CD4-positive, alpha-beta T cell (primary cell): ENCODE measurements at regions not wholly inside any gene's neighbourhood (a gene's known extent, or its start where the extent isn't known, plus 50 kb on each side); places are given as distances from the start of the nearest gene placed in this dataset.

Experiments used
- ATAC-seq: fragments of 200-7000 bp; cut with Tn5 transposase; one replicate; pipeline ENCODE4 v1.10.0; 2022; ENCODE audit warnings: mild to moderate bottlenecking; ENCODE audit not compliant: poor library complexity
- CTCF ChIA-PET: fragments of 350-600 bp; sonication (Branson Sonifier 250); formaldehyde crosslinking; loops from one replicate; lab custom pipeline; 2021; ENCODE audit warnings: antibody characterized with exemption, inconsistent platforms; lab: Charles Lee
- POLR2A ChIA-PET: fragments of 350-600 bp; sonication (Branson Sonifier 250); formaldehyde crosslinking; loops from one replicate; lab custom pipeline; 2021; ENCODE audit warnings: antibody characterized with exemption, inconsistent platforms; lab: Charles Lee
- DNase-seq, 14 experiments: peaks; one replicate each; pipeline ENCODE4 v3.0.0-alpha.2; 2013 to 2020; ENCODE audit warnings: mixed read lengths in 2 of 14
- H3K27ac ChIP-seq, 2 donors: one replicate each; pipeline versions ENCODE4 v1.5.1 to v1.7.0; 2013; ENCODE audit warnings: low read length in 2 of 2, low read depth in 1 of 2, mild to moderate bottlenecking in 1 of 2
- H3K27me3 ChIP-seq, 2 experiments: 1 replicate in 1 of 2; 2 replicates in 1 of 2; pipeline versions ENCODE4 v1.6.1 to v1.7.0; 2013; ENCODE audit warnings: low read length in 2 of 2, control low read depth in 1 of 2, mild to moderate bottlenecking in 1 of 2, moderate library complexity in 1 of 2; ENCODE audit not compliant: insufficient read depth in 2 of 2, control insufficient read depth in 1 of 2
- H3K36me3 ChIP-seq: one replicate; pipeline ENCODE4 v1.6.1; 2013; ENCODE audit warnings: low read length, control low read depth; ENCODE audit not compliant: insufficient read depth
- H3K4me1 ChIP-seq: one replicate; pipeline ENCODE4 v1.6.1; 2013; ENCODE audit warnings: low read length, control low read depth; ENCODE audit not compliant: insufficient read depth
- H3K4me3 ChIP-seq: one replicate; pipeline ENCODE4 v1.5.1; 2013; ENCODE audit warnings: mild to moderate bottlenecking, low read length, moderate library complexity
- H3K9me3 ChIP-seq, 2 experiments: 1 replicate in 1 of 2; 2 replicates in 1 of 2; pipeline versions ENCODE4 v1.6.1 to v1.7.0; 2013; ENCODE audit warnings: low read length in 2 of 2, mild to moderate bottlenecking in 2 of 2, control low read depth in 1 of 2, moderate library complexity in 1 of 2; ENCODE audit not compliant: control insufficient read depth in 1 of 2, insufficient read depth in 1 of 2
- H3K27ac Mint-ChIP-seq: one replicate; pipeline ENCODE4 v1.8.0; 2020; ENCODE audit warnings: mixed read lengths
- H3K27me3 Mint-ChIP-seq: one replicate; pipeline ENCODE4 v1.8.0; 2021; ENCODE audit warnings: mixed read lengths
- H3K36me3 Mint-ChIP-seq: one replicate; pipeline ENCODE4 v1.8.0; 2021; ENCODE audit warnings: low read depth, mixed read lengths
- H3K4me1 Mint-ChIP-seq: one replicate; pipeline ENCODE4 v1.8.0; 2021; ENCODE audit warnings: low read depth, mixed read lengths
- H3K4me3 Mint-ChIP-seq: one replicate; pipeline ENCODE4 v1.8.0; 2020; ENCODE audit warnings: mild to moderate bottlenecking, mixed read lengths
- H3K9me3 Mint-ChIP-seq: one replicate; pipeline ENCODE4 v1.8.0; 2020; ENCODE audit warnings: mixed read lengths
- CTCF ChIP-seq: fragments of 200-600 bp; IDR thresholded peaks from one replicate; pipeline ENCODE4 v1.8.0; 2022; ENCODE audit warnings: antibody characterized with exemption, mild to moderate bottlenecking
- intact Hi-C, 2 experiments: fragments of 100-400 bp; cut with DNase I in 1 of 2; cut with micrococcal nuclease in 1 of 2; formaldehyde crosslinking; loops; one replicate each; pipeline versions ENCODE4 v1.15.1 to v1.9.0; 2023 to 2025; cut with DNase I, micrococcal nuclease

- Histone ChIP-seq H3K4me1 (no peaks in the 10 kb centered on the region), H3K4me3 (no peak overlapping the region), H3K36me3 (no peaks in the 10 kb centered on the region), H3K27me3 (no peaks in the 10 kb centered on the region), H3K9me3 (no peaks in the 10 kb centered on the region), H3K27ac (no peak overlapping the region)
- ChIA-PET CTCF (no interaction called here), POLR2A (no interaction called here)
- Mint-ChIP-seq H3K27me3 (no peaks in the 10 kb centered on the region), H3K36me3 (no peaks in the 10 kb centered on the region), H3K27ac (no peak overlapping the region), H3K4me3 (no peak overlapping the region), H3K9me3 (peaks cover 22% of the 10 kb centered on the region), H3K4me1 (no peaks in the 10 kb centered on the region)
- DNase-seq = no peak
- intact Hi-C loops = no loop called here
- ATAC-seq = no peak
- TF ChIP-seq CTCF = no peak
Measured at GRCh38 chr16:7115898-7116297, 216.7 kb upstream of the RBFOX1 start.

GRCh38 chr16:7113949-7114348 lies 218.7 kb upstream of the RBFOX1 start:
- ChIA-PET CTCF (no interaction called here), POLR2A (no interaction called here)
- no peak overlapping the region for H3K27ac ChIP-seq
- H3K27me3 Mint-ChIP-seq = no peaks in the 10 kb centered on the region
- peaks cover 18% of the 10 kb centered on the region for H3K9me3 Mint-ChIP-seq
- H3K27ac Mint-ChIP-seq = no peak overlapping the region
- H3K36me3 ChIP-seq = no peaks in the 10 kb centered on the region
- no peaks in the 10 kb centered on the region for H3K9me3 ChIP-seq
- no peaks in the 10 kb centered on the region for H3K36me3 Mint-ChIP-seq
- no peak for TF ChIP-seq CTCF
- H3K4me1 ChIP-seq = no peaks in the 10 kb centered on the region
- intact Hi-C loops = no loop called here
- no peaks in the 10 kb centered on the region for H3K4me1 Mint-ChIP-seq
- no peak overlapping the region for H3K4me3 ChIP-seq
- DNase-seq = no peak
- H3K4me3 Mint-ChIP-seq = no peak overlapping the region
- no peak for ATAC-seq
- no peaks in the 10 kb centered on the region for H3K27me3 ChIP-seq

- ChIA-PET POLR2A (no interaction called here), CTCF (no interaction called here)
- no peak for DNase-seq
- ATAC-seq = no peak
- no peak overlapping the region for H3K4me3 Mint-ChIP-seq
- H3K4me3 ChIP-seq = no peak overlapping the region
- H3K36me3 ChIP-seq = no peaks in the 10 kb centered on the region
- no peaks in the 10 kb centered on the region for H3K4me1 ChIP-seq
- H3K27ac Mint-ChIP-seq = no peak overlapping the region
- H3K4me1 Mint-ChIP-seq = no peaks in the 10 kb centered on the region
- H3K9me3 ChIP-seq = no peaks in the 10 kb centered on the region
- no peaks in the 10 kb centered on the region for H3K27me3 ChIP-seq
- H3K36me3 Mint-ChIP-seq = no peaks in the 10 kb centered on the region
- no peak overlapping the region for H3K27ac ChIP-seq
- no peak for TF ChIP-seq CTCF
- intact Hi-C loops = no loop called here
- peaks cover 17% of the 10 kb centered on the region for H3K9me3 Mint-ChIP-seq
- H3K27me3 Mint-ChIP-seq = no peaks in the 10 kb centered on the region
Measured at GRCh38 chr16:7113395-7113794, 219.2 kb upstream of the RBFOX1 start.
